ENCODE measurements at regions not wholly inside any gene's neighbourhood (a gene's known extent, or its start where the extent isn't known, plus 50 kb on each side); places are given as distances from the start of the nearest gene placed in this dataset.

DNA sequence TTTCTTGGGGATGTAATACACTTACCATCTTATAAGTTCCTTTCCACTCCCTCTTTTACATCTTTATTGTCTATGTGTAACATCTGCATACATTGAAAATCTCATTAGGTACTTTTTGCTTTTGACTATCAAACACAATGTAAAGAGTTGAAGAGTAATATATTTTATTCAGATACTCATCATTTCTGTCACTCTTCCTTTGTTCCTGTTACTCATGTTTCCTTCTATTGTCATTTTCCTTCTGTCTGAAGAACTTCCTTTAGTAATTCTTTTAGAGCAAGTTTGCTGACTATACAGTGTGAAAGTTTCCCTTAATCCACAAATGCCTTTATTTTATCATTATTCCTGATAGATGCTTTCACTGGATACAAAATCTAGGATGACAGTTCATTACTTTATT is 339.8 kb downstream of the SOX4 start:
- no peak overlapping the region for H3K4me2 ChIP-seq (ENCODE audit: insufficient read depth, insufficient read length, low read length)
- H3K27ac Mint-ChIP-seq: no peak overlapping the region
- no peaks in the 10 kb centered on the region for H3K27me3 Mint-ChIP-seq (ENCODE audit: low read depth)

More for the DNA sequence above, 339.8 kb downstream of the SOX4 start:
- Mint-ChIP-seq H3K9me3 (peaks cover 7 to 10% of the 10 kb centered on the region in 2 experiments; a peak in 4 of 5 replicates), H3K4me1 (peaks cover 12 to 16% of the 10 kb centered on the region in 2 experiments), H3K4me3 (no peak overlapping the region), H3K36me3 (ENCODE audit: insufficient read depth in 1 of 3, low read depth in 3 of 3) (peaks cover 12 to 21% (median 13%) of the 10 kb centered on the region in 3 experiments)
- Histone ChIP-seq H4K5ac (ENCODE audit: insufficient read length, low read depth, low read length) (no peak overlapping the region), H3K14ac (ENCODE audit: insufficient read depth, low read length) (no peak overlapping the region), H3K4ac (ENCODE audit: low read depth, low read length) (no peak overlapping the region), H3T11ph (ENCODE audit: low read length) (no peak overlapping the region), H2BK20ac (ENCODE audit: low read depth, low read length, poor library complexity, severe bottlenecking) (no peak overlapping the region), H2AFZ (ENCODE audit: low read length) (no peak overlapping the region), H4K8ac (replicated peaks; ENCODE audit: insufficient read length, low read depth, low read length) (no peak overlapping the region), H2BK120ac (ENCODE audit: low read depth, low read length, poor library complexity, severe bottlenecking) (no peak overlapping the region), H3K27ac (ENCODE audit: insufficient read length, low read depth, low read length) (no peak overlapping the region), H3K27me3 (ENCODE audit: insufficient read depth, low read length) (no peaks in the 10 kb centered on the region), H3K23me2 (ENCODE audit: insufficient read length, low read depth, low read length, poor library complexity, severe bottlenecking) (no peaks in the 10 kb centered on the region), H3K56ac (ENCODE audit: insufficient read length, low read depth, low read length) (no peak overlapping the region), H3K79me1 (ENCODE audit: insufficient read depth, low read depth, low read length, poor library complexity, severe bottlenecking) (no peaks in the 10 kb centered on the region), H3K23ac (ENCODE audit: insufficient read length, low read depth, low read length) (no peak overlapping the region), H4K91ac (ENCODE audit: insufficient read length, low read depth, low read length) (no peak overlapping the region), H3K79me2 (ENCODE audit: insufficient read depth, low read length) (no peaks in the 10 kb centered on the region), H2BK12ac (ENCODE audit: insufficient read length, low read depth, low read length) (no peak overlapping the region), H3K18ac (ENCODE audit: insufficient read length, low read depth, low read length) (no peak overlapping the region), H3K4me1 (ENCODE audit: insufficient read depth, low read length) (peaks cover 5% of the 10 kb centered on the region), H2BK5ac (ENCODE audit: insufficient read length, low read length) (no peak overlapping the region), H2BK15ac (ENCODE audit: low read depth, low read length) (no peak overlapping the region), H4K20me1 (ENCODE audit: control insufficient read depth, insufficient read depth, insufficient read length) (no peaks in the 10 kb centered on the region), H3K9ac (ENCODE audit: extremely low read depth, insufficient read length, low read length) (no peak overlapping the region), H3K9me3 (ENCODE audit: control insufficient read depth, low read depth, low read length) (no peaks in the 10 kb centered on the region), H2AK5ac (ENCODE audit: insufficient read length, low read length) (no peak overlapping the region)
- DNase-seq: no peak
- TF ChIP-seq, protein P1, sequence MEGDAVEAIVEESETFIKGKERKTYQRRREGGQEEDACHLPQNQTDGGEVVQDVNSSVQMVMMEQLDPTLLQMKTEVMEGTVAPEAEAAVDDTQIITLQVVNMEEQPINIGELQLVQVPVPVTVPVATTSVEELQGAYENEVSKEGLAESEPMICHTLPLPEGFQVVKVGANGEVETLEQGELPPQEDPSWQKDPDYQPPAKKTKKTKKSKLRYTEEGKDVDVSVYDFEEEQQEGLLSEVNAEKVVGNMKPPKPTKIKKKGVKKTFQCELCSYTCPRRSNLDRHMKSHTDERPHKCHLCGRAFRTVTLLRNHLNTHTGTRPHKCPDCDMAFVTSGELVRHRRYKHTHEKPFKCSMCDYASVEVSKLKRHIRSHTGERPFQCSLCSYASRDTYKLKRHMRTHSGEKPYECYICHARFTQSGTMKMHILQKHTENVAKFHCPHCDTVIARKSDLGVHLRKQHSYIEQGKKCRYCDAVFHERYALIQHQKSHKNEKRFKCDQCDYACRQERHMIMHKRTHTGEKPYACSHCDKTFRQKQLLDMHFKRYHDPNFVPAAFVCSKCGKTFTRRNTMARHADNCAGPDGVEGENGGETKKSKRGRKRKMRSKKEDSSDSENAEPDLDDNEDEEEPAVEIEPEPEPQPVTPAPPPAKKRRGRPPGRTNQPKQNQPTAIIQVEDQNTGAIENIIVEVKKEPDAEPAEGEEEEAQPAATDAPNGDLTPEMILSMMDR (conservative IDR thresholded peaks at IDR 0.05): no peak
